ENCODE measurements at regions not wholly inside any gene's neighbourhood (a gene's known extent, or its start where the extent isn't known, plus 50 kb on each side); places are given as distances from the start of the nearest gene placed in this dataset.

GRCh38 chr2:155944218-155944617 lies 388.3 kb downstream of the NR4A2 start:
- no peak for TF ChIP-seq CTCF (IDR thresholded peaks at IDR 0.05)
- TF ChIP-seq POLR2A (IDR thresholded peaks at IDR 0.05) = no peak

Measured in ovary (tissue), 3 donors.